Thoracic aorta (tissue), 2 donors: ENCODE measurements at regions not wholly inside any gene's neighbourhood (a gene's known extent, or its start where the extent isn't known, plus 50 kb on each side); places are given as distances from the start of the nearest gene placed in this dataset.

Experiments
- ATAC-seq: fragments of 150-250 bp; one replicate; pipeline ENCODE4 v1.8.0; 2017; ENCODE audit warnings: low read depth; ENCODE audit not compliant: insufficient number of reproducible peaks, low FRiP score
- DNase-seq: peaks from one replicate; pipeline ENCODE4 v3.0.0-alpha.2; 2020; ENCODE audit warnings: low spot score
- H3K27ac ChIP-seq, 2 donors: fragments of 200-600 bp; sonication (generic); 1 replicate in 1 of 2; 2 replicates in 1 of 2; pipeline ENCODE4 v1.5.1; 2016; ENCODE audit warnings: mild to moderate bottlenecking in 2 of 2, moderate library complexity in 2 of 2
- H3K27me3 ChIP-seq: fragments of 200-600 bp; sonication (generic); replicated peaks from 2 replicates; pipeline ENCODE4 v1.6.0; 2016; ENCODE audit warnings: mild to moderate bottlenecking; ENCODE audit not compliant: insufficient read depth
- H3K36me3 ChIP-seq: fragments of 200-600 bp; sonication (generic); one replicate; pipeline ENCODE4 v1.5.1; 2016
- H3K4me1 ChIP-seq, 2 donors: fragments of 200-600 bp; sonication (generic); 1 replicate in 1 of 2; 2 replicates in 1 of 2; pipeline versions ENCODE4 v1.5.1 to v1.6.0; 2016; ENCODE audit warnings: low read depth in 2 of 2, mild to moderate bottlenecking in 1 of 2; ENCODE audit not compliant: control insufficient read depth in 1 of 2
- H3K4me3 ChIP-seq: fragments of 200-600 bp; sonication (generic); 2 replicates; pipeline ENCODE4 v1.5.1; 2016; ENCODE audit warnings: mild to moderate bottlenecking
- H3K9me3 ChIP-seq: fragments of 200-600 bp; sonication (generic); 2 replicates; pipeline ENCODE4 v1.5.1; 2016
- CTCF ChIP-seq: fragments of 200-600 bp; sonication (generic); IDR thresholded peaks from one replicate; pipeline ENCODE4 v1.5.1; 2019; ENCODE audit warnings: antibody characterized with exemption

GRCh38 chr6:128648022-128648598 is 127.7 kb upstream of the PTPRK start:
- H3K27ac ChIP-seq = no peak overlapping the region
- no peak overlapping the region for H3K4me3 ChIP-seq
- no peaks in the 10 kb centered on the region for H3K4me1 ChIP-seq
- TF ChIP-seq CTCF = no peak
- DNase-seq (no peak), ATAC-seq (no peak)
- no peaks in the 10 kb centered on the region for H3K36me3 ChIP-seq
- H3K27me3 ChIP-seq = no peaks in the 10 kb centered on the region
- no peaks in the 10 kb centered on the region for H3K9me3 ChIP-seq

- ATAC-seq (no peak), DNase-seq (no peak)
- no peak for TF ChIP-seq CTCF
- no peaks in the 10 kb centered on the region for H3K9me3 ChIP-seq
- H3K27ac ChIP-seq = no peak overlapping the region
- no peaks in the 10 kb centered on the region for H3K36me3 ChIP-seq
- no peak overlapping the region for H3K4me3 ChIP-seq
- no peaks in the 10 kb centered on the region for H3K4me1 ChIP-seq
- H3K27me3 ChIP-seq = no peaks in the 10 kb centered on the region
Observed at GRCh38 chr6:128642132-128642531, 121.7 kb upstream of the PTPRK start.

- DNase-seq (no peak), ATAC-seq (no peak)
- TF ChIP-seq CTCF = no peak
- Histone ChIP-seq H3K27ac (no peak overlapping the region), H3K27me3 (no peaks in the 10 kb centered on the region), H3K36me3 (no peaks in the 10 kb centered on the region), H3K4me1 (no peaks in the 10 kb centered on the region), H3K4me3 (no peak overlapping the region), H3K9me3 (no peaks in the 10 kb centered on the region)
Observed at GRCh38 chr6:128641703-128642102, 121.3 kb upstream of the PTPRK start.

GRCh38 chr6:128638817-128639216 is 118.4 kb upstream of the PTPRK start:
- no peaks in the 10 kb centered on the region for H3K9me3 ChIP-seq
- no peak overlapping the region for H3K4me3 ChIP-seq
- DNase-seq (no peak), ATAC-seq (no peak)
- no peak for TF ChIP-seq CTCF
- H3K36me3 ChIP-seq = no peaks in the 10 kb centered on the region
- H3K27me3 ChIP-seq = no peaks in the 10 kb centered on the region
- no peaks in the 10 kb centered on the region for H3K4me1 ChIP-seq
- no peak overlapping the region for H3K27ac ChIP-seq

GRCh38 chr6:128635219-128635618 is 114.8 kb upstream of the PTPRK start:
- Histone ChIP-seq H3K27me3 (no peaks in the 10 kb centered on the region), H3K36me3 (no peaks in the 10 kb centered on the region), H3K9me3 (no peaks in the 10 kb centered on the region), H3K4me3 (no peak overlapping the region), H3K27ac (no peak overlapping the region), H3K4me1 (no peaks in the 10 kb centered on the region)
- no peak for TF ChIP-seq CTCF
- no peak for DNase-seq
- ATAC-seq = no peak
